ENCODE measurements at regions not wholly inside any gene's neighbourhood (a gene's known extent, or its start where the extent isn't known, plus 50 kb on each side); places are given as distances from the start of the nearest gene placed in this dataset.

GRCh38 chr3:22565393-22565792, 637.7 kb upstream of the UBE2E2 start:
- TF ChIP-seq POLR2A (IDR thresholded peaks at IDR 0.05; ENCODE audit: low read length) (no peak), CTCF (IDR thresholded peaks at IDR 0.05) (no peak), BCL3 (IDR thresholded peaks at IDR 0.05) (no peak), PHF8 (IDR thresholded peaks at IDR 0.05; ENCODE audit: borderline replicate concordance, low read depth) (no peak), RAD21 (conservative IDR thresholded peaks at IDR 0.05 in 1 of 2, IDR thresholded peaks at IDR 0.05 in 1 of 2) (no peak), USF2 (IDR thresholded peaks at IDR 0.05) (no peak), JUNB (IDR thresholded peaks at IDR 0.05) (no peak), EP300 (IDR thresholded peaks at IDR 0.05) (no peak), ZSCAN20 (CRISPR knock-in tag; IDR thresholded peaks at IDR 0.05) (no peak), HOXB5 (CRISPR knock-in tag; IDR thresholded peaks at IDR 0.05) (no peak)
